ENCODE measurements at regions not wholly inside any gene's neighbourhood (a gene's known extent, or its start where the extent isn't known, plus 50 kb on each side); places are given as distances from the start of the nearest gene placed in this dataset.

- ATAC-seq (ENCODE audit: low read depth) = peak; percentile 39
- H3K4me1 Mint-ChIP-seq = peaks cover 10% of the 10 kb centered on the region
- intact Hi-C loops (cut with micrococcal nuclease) = no loop called here
- Histone ChIP-seq H3K4me3 (ENCODE audit: control extremely low read depth in 1 of 5, extremely low read depth in 1 of 5, insufficient read depth in 1 of 5, low read depth in 2 of 5, low read length in 4 of 5) (peak overlapping the region in 1 of 5 experiments; percentile 8), H3K36me3 (replicated peaks in 1 of 2; ENCODE audit: control extremely low read depth in 1 of 2, control insufficient read depth in 1 of 2, extremely low read depth in 1 of 2, insufficient read depth in 2 of 2, low read length in 1 of 2) (no peaks in the 10 kb centered on the region), H2AFZ (ENCODE audit: insufficient read depth, low read depth, low read length, poor library complexity, severe bottlenecking) (peak overlapping the region; percentile 43), H3K27ac (ENCODE audit: low read length in 2 of 2) (peak overlapping the region in 1 of 2 donors; percentile 76), H3K79me2 (ENCODE audit: control insufficient read depth, insufficient read depth, low read length) (no peaks in the 10 kb centered on the region), H3K4me2 (replicated peaks; ENCODE audit: low read depth, low read length, poor library complexity, severe bottlenecking) (peak overlapping the region; percentile 54), H3K4me1 (ENCODE audit: control insufficient read depth in 2 of 2, insufficient read depth in 2 of 2, low read length in 2 of 2) (peaks cover 23 to 25% of the 10 kb centered on the region in 2 donors), H3K9ac (ENCODE audit: low read length) (peak overlapping the region; percentile 25), H4K20me1 (ENCODE audit: control insufficient read depth, insufficient read depth, low read length, poor library complexity, severe bottlenecking) (no peaks in the 10 kb centered on the region), H3K27me3 (replicated peaks in 1 of 4; ENCODE audit: control extremely low read depth in 1 of 4, control insufficient read depth in 3 of 4, insufficient read depth in 4 of 4, low read length in 3 of 4) (peaks cover 0 to 11% (median 4%) of the 10 kb centered on the region in 4 experiments), H3K9me3 (ENCODE audit: control extremely low read depth in 1 of 3, control insufficient read depth in 2 of 3, insufficient read depth in 1 of 3, low read length in 2 of 3) (no peaks in the 10 kb centered on the region)
- TF ChIP-seq EZH2 (IDR thresholded peaks at IDR 0.05; ENCODE audit: borderline replicate concordance, insufficient read depth, low read depth, low read length, poor library complexity, severe bottlenecking) = no peak
- TF ChIP-seq, protein P1, sequence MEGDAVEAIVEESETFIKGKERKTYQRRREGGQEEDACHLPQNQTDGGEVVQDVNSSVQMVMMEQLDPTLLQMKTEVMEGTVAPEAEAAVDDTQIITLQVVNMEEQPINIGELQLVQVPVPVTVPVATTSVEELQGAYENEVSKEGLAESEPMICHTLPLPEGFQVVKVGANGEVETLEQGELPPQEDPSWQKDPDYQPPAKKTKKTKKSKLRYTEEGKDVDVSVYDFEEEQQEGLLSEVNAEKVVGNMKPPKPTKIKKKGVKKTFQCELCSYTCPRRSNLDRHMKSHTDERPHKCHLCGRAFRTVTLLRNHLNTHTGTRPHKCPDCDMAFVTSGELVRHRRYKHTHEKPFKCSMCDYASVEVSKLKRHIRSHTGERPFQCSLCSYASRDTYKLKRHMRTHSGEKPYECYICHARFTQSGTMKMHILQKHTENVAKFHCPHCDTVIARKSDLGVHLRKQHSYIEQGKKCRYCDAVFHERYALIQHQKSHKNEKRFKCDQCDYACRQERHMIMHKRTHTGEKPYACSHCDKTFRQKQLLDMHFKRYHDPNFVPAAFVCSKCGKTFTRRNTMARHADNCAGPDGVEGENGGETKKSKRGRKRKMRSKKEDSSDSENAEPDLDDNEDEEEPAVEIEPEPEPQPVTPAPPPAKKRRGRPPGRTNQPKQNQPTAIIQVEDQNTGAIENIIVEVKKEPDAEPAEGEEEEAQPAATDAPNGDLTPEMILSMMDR (IDR thresholded peaks at IDR 0.05) = no peak
- no peak overlapping the region for H3K27ac Mint-ChIP-seq
- ChIA-PET POLR2A (interaction anchor here (0.6 to 1.0 kb wide), 2 partner anchors 131 to 132 kb away, joined by 3 to 4 read pairs; partner anchors contain the start of gene TRIM66), CTCF (interaction anchor here (0.7 to 1.2 kb wide), 3 partner anchors 145 to 351 kb away, joined by 3 to 4 read pairs (median 3); no protein-coding TSS in a partner anchor)
- peak; percentile 36 for DNase-seq
- H3K9me3 Mint-ChIP-seq (ENCODE audit: insufficient read depth) = no peaks in the 10 kb centered on the region
- H3K4me3 Mint-ChIP-seq = no peak overlapping the region
- WGBS (ENCODE audit: insufficient coverage) = 46% methylated on average over 3 of the region's 4 CpGs
- peaks cover 12% of the 10 kb centered on the region for H3K27me3 Mint-ChIP-seq
Measured at GRCh38 chr11:8814209-8814922, 96.6 kb upstream of the AKIP1 start.

DNA sequence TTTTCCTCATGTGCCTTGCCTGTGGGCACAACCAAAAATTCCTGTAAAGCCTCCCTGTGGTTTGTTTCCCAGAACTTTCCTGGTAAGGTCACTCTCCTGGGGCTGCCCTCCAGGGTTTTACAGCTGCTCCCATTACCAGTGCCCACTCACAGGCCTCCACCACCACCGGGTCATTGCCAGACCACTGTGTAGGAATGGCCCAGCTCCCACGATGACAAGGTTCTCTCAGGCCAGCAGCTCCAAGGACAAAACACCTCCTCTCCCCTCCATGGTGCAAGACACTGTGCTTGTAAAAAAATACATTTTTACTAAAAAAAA, 96.1 kb upstream of the AKIP1 start:
- H3K27ac ChIP-seq (ENCODE audit: low read length in 2 of 2) = peak overlapping the region in 1 of 2 donors; percentile 76
- H3K4me1 ChIP-seq (ENCODE audit: control insufficient read depth in 2 of 2, insufficient read depth in 2 of 2, low read length in 2 of 2) = peaks cover 23 to 25% of the 10 kb centered on the region in 2 donors
- Mint-ChIP-seq H3K4me1 (peaks cover 10% of the 10 kb centered on the region), H3K4me3 (no peak overlapping the region), H3K9me3 (ENCODE audit: insufficient read depth) (no peaks in the 10 kb centered on the region), H3K27me3 (peaks cover 9% of the 10 kb centered on the region), H3K27ac (no peak overlapping the region)
- no peak overlapping the region for H3K9ac ChIP-seq (ENCODE audit: low read length)
- no peaks in the 10 kb centered on the region for H4K20me1 ChIP-seq (ENCODE audit: control insufficient read depth, insufficient read depth, low read length, poor library complexity, severe bottlenecking)
- no peak for ATAC-seq (ENCODE audit: low read depth)
- H3K9me3 ChIP-seq (ENCODE audit: control extremely low read depth in 1 of 3, control insufficient read depth in 2 of 3, insufficient read depth in 1 of 3, low read length in 2 of 3) = no peaks in the 10 kb centered on the region
- no peak for DNase-seq
- no peaks in the 10 kb centered on the region for H3K36me3 ChIP-seq (replicated peaks in 1 of 2; ENCODE audit: control extremely low read depth in 1 of 2, control insufficient read depth in 1 of 2, extremely low read depth in 1 of 2, insufficient read depth in 2 of 2, low read length in 1 of 2)
- peaks cover 0 to 8% (median 4%) of the 10 kb centered on the region in 4 experiments for H3K27me3 ChIP-seq (replicated peaks in 1 of 4; ENCODE audit: control extremely low read depth in 1 of 4, control insufficient read depth in 3 of 4, insufficient read depth in 4 of 4, low read length in 3 of 4)
- intact Hi-C loops (cut with micrococcal nuclease) = no loop called here
- H3K4me3 ChIP-seq (ENCODE audit: control extremely low read depth in 1 of 5, extremely low read depth in 1 of 5, insufficient read depth in 1 of 5, low read depth in 2 of 5, low read length in 4 of 5) = no peak overlapping the region
- 79% methylated on average over 2 of the region's 2 CpGs for WGBS (ENCODE audit: insufficient coverage)
- ChIA-PET CTCF (no interaction called here), POLR2A (interaction anchor here (0.6 kb wide), 1 partner anchor 133 kb away, joined by 3 read pairs; the partner anchor contains the start of gene TRIM66)
- no peak overlapping the region for H3K4me2 ChIP-seq (replicated peaks; ENCODE audit: low read depth, low read length, poor library complexity, severe bottlenecking)
- peak overlapping the region; percentile 43 for H2AFZ ChIP-seq (ENCODE audit: insufficient read depth, low read depth, low read length, poor library complexity, severe bottlenecking)
- TF ChIP-seq, protein P1 (IDR thresholded peaks at IDR 0.05) = no peak
- no peak for TF ChIP-seq EZH2 (IDR thresholded peaks at IDR 0.05; ENCODE audit: borderline replicate concordance, insufficient read depth, low read depth, low read length, poor library complexity, severe bottlenecking)
- H3K79me2 ChIP-seq (ENCODE audit: control insufficient read depth, insufficient read depth, low read length) = no peaks in the 10 kb centered on the region

Measured in B cell (primary cell).